DOHH2 (cell line): ENCODE measurements at regions not wholly inside any gene's neighbourhood (a gene's known extent, or its start where the extent isn't known, plus 50 kb on each side); places are given as distances from the start of the nearest gene placed in this dataset.

Experiments
- CTCF ChIP-seq: fragments of 200-600 bp; sonication (generic); IDR thresholded peaks from one replicate; pipeline ENCODE4 v1.5.1; 2014; ENCODE audit warnings: antibody characterized with exemption, mild to moderate bottlenecking, low read depth, low read length; ENCODE audit not compliant: poor library complexity, severe bottlenecking
- EZH2phosphoT487 ChIP-seq: fragments of 200-600 bp; sonication (generic); IDR thresholded peaks from 2 replicates; pipeline ENCODE4 v1.6.1; 2017; ENCODE audit warnings: borderline replicate concordance, mild to moderate bottlenecking, antibody characterized with exemption, low read length, moderate library complexity, mixed read lengths

- no peak for TF ChIP-seq EZH2phosphoT487
- TF ChIP-seq CTCF = no peak
These were observed 242.3 kb upstream of the ROBO1 start for GRCh38 chr3:80010021-80010571.
